ENCODE measurements at regions not wholly inside any gene's neighbourhood (a gene's known extent, or its start where the extent isn't known, plus 50 kb on each side); places are given as distances from the start of the nearest gene placed in this dataset.
A peak's percentile ranks its signal among the peaks of the same experiment; 100 is the strongest.
"Not testable (repeated sequence)": the region's sequence is repeated elsewhere in the genome, so short reads cannot be mapped to it uniquely, and the experiment has no call there.

GRCh38 chr9:104319198-104319597 lies 184.9 kb upstream of the OR13F1 start:
- H3K36me3 Mint-ChIP-seq (ENCODE audit: unreplicated experiment), result peaks cover 6% of the 10 kb centered on the region
- H3K4me3 Mint-ChIP-seq (ENCODE audit: unreplicated experiment), result no peak overlapping the region
- H3K4me1 Mint-ChIP-seq (ENCODE audit: low read depth, unreplicated experiment), result peaks cover 28% of the 10 kb centered on the region
- H3K27me3 Mint-ChIP-seq (ENCODE audit: unreplicated experiment), result peaks cover 3% of the 10 kb centered on the region
- peak overlapping the region; percentile 94 for H3K27ac Mint-ChIP-seq (ENCODE audit: unreplicated experiment)
- TF ChIP-seq CTCF (IDR thresholded peaks at IDR 0.05; ENCODE audit: partially characterized antibody, unreplicated experiment), result no peak
- H3K9me3 Mint-ChIP-seq (ENCODE audit: unreplicated experiment), result peaks cover 8% of the 10 kb centered on the region
- DNase-seq, result no peak

- H3K4me1 Mint-ChIP-seq (ENCODE audit: low read depth, unreplicated experiment), result peaks cover 23% of the 10 kb centered on the region
- H3K9me3 Mint-ChIP-seq (ENCODE audit: unreplicated experiment), result peaks cover 8% of the 10 kb centered on the region
- no peak for DNase-seq
- peaks cover 3% of the 10 kb centered on the region for H3K27me3 Mint-ChIP-seq (ENCODE audit: unreplicated experiment)
- H3K4me3 Mint-ChIP-seq (ENCODE audit: unreplicated experiment), result peak overlapping the region; percentile 61
- peaks cover 3% of the 10 kb centered on the region for H3K36me3 Mint-ChIP-seq (ENCODE audit: unreplicated experiment)
- no peak for TF ChIP-seq CTCF (IDR thresholded peaks at IDR 0.05; ENCODE audit: partially characterized antibody, unreplicated experiment)
- H3K27ac Mint-ChIP-seq (ENCODE audit: unreplicated experiment), result peak overlapping the region; percentile 94
Measured at GRCh38 chr9:104319685-104320084, 184.4 kb upstream of the OR13F1 start.

GRCh38 chr9:104322596-104322995 lies 181.5 kb upstream of the OR13F1 start:
- Mint-ChIP-seq H3K9me3 (ENCODE audit: unreplicated experiment) (peaks cover 6% of the 10 kb centered on the region), H3K27me3 (ENCODE audit: unreplicated experiment) (peaks cover 3% of the 10 kb centered on the region), H3K4me3 (ENCODE audit: unreplicated experiment) (no peak overlapping the region), H3K4me1 (ENCODE audit: low read depth, unreplicated experiment) (peaks cover 17% of the 10 kb centered on the region), H3K27ac (ENCODE audit: unreplicated experiment) (no peak overlapping the region), H3K36me3 (ENCODE audit: unreplicated experiment) (no peaks in the 10 kb centered on the region)
- no peak for TF ChIP-seq CTCF (IDR thresholded peaks at IDR 0.05; ENCODE audit: partially characterized antibody, unreplicated experiment)
- DNase-seq, result no peak

- DNase-seq; H3K27ac Mint-ChIP-seq (ENCODE audit: unreplicated experiment); H3K9me3 Mint-ChIP-seq (ENCODE audit: unreplicated experiment); H3K4me3 Mint-ChIP-seq (ENCODE audit: unreplicated experiment); H3K27me3 Mint-ChIP-seq (ENCODE audit: unreplicated experiment); H3K36me3 Mint-ChIP-seq (ENCODE audit: unreplicated experiment): not testable (repeated sequence)
- H3K4me1 Mint-ChIP-seq (ENCODE audit: low read depth, unreplicated experiment), result peaks cover 14% of the 10 kb centered on the region
Measured at GRCh38 chr9:104323967-104324694, 179.9 kb upstream of the OR13F1 start.

- Mint-ChIP-seq H3K36me3 (ENCODE audit: unreplicated experiment) (peaks cover 5% of the 10 kb centered on the region), H3K9me3 (ENCODE audit: unreplicated experiment) (peaks cover 3% of the 10 kb centered on the region), H3K4me3 (ENCODE audit: unreplicated experiment) (no peak overlapping the region), H3K4me1 (ENCODE audit: low read depth, unreplicated experiment) (no peaks in the 10 kb centered on the region), H3K27ac (ENCODE audit: unreplicated experiment) (no peak overlapping the region), H3K27me3 (ENCODE audit: unreplicated experiment) (no peaks in the 10 kb centered on the region)
- no peak for DNase-seq
- TF ChIP-seq CTCF (IDR thresholded peaks at IDR 0.05; ENCODE audit: partially characterized antibody, unreplicated experiment), result no peak
Measured at GRCh38 chr9:104326912-104327311, 177.2 kb upstream of the OR13F1 start.
